Astrocyte of the hippocampus (primary cell): ENCODE measurements at regions not wholly inside any gene's neighbourhood (a gene's known extent, or its start where the extent isn't known, plus 50 kb on each side); places are given as distances from the start of the nearest gene placed in this dataset.
"Not testable (repeated sequence)": the region's sequence is repeated elsewhere in the genome, so short reads cannot be mapped to it uniquely, and the experiment has no call there.

Source experiments
- DNase-seq: peaks from one replicate; pipeline ENCODE4 v3.0.0; 2011; ENCODE audit warnings: low read depth, low spot score

DNA sequence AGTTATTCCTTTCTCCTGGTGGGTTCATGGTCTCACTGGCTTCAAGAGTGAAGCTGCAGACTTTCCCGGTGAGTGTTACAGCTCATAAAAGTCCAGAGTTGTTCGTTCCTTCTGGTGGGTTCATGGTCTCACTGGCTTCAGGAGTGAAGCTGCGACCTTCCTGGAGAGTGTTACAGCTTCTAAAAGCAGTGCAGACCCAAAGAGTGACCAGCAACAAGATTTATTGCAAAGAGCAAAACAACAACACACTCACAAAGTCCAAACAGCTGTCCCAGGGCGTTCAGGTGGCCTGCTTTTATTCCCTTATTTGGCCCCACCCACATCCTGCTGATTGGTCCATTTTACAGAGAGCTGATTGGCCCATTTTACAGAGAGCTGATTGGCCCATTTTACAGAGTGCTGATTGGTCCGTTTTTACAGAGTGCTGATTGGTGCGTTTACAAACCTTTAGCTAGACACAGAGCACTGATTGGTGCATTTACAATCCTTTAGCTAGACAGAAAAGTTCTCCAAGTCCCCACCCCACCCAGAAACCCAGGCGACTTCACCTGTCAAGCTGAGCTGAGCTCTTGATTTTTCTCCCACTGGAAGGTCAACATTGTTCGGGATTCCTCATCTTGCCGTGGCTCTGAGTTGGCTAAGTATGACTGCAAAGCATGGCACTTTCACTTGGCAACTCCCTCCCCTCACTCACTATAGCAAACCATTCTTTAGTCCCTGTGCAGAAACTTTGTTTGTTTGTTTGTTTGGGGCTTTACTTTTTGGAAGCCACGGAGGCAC is 87.3 kb upstream of the EEPD1 start:
- not testable (repeated sequence) for DNase-seq

DNA sequence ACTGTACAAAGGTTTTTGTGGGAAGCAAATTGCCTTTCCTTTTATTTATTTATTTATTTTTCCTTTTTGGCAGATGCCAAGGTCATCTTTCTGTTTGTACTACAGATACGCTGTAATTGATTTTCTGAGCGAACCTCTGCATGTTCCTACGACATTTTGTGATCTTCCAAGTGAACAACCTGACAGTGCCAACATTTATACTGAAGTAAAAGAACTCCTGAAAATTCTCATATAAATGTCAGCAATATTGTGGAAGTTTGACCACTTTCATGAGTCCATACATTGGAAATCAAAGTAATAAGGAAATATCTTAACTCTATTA is 86.8 kb upstream of the EEPD1 start:
- DNase-seq: no peak

DNA sequence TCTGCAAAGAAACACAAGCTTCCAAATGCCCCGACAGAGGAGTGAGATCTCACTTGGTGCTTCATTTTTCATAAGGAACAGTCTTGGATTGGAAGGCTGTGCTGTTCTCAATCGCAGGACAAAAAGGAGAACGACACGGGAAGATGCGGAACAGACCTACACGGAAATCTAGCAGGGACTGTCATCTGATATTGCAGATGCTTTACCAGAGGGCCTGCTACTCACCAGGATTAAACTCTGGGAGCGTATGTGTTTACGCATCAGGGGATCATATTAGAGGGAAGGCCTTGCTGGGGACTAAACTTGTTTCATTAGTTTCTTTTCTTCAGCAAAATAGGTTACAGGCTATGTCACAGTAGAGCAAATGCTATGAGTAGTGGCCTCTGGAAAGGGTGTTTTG is 82.8 kb upstream of the EEPD1 start:
- no peak for DNase-seq

DNA sequence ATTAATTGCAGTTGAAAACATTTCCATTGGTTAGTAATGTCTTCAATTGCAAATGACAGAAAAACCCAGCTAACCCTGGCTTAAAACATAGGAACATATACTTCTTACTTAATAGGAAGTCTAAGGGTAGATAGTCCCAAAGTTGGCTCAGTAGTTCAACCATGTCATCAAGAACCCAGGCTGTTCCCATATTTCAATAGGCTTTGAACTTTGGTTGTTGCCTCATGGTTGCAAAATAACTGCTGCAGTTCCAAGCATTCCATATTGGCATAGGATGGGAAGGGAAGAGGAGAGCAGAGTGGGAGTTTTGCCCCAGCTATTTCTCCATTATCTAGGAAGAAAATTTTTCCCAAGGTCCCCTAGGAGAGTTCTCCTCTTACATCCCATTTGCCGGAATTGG is 81.4 kb upstream of the EEPD1 start:
- DNase-seq: no peak

DNA sequence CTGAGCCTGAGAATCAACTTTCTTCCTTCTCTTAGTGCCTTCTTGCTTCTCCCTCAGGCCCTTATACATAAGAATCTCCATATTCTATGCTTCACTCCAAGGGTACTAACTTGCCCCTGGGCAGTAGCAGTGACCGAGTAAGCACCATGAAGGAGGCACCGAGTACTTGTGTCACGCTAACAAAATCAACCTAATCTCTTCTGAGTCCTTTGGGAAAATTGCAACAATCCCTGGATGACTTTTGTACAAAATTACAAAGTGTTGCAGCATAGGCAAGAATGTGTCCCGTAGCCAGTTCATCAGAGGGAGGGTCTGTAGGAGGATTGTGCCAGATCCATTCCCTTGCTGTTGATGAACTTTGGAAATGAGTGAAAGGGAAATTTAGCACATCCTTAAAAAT is 80.4 kb upstream of the EEPD1 start:
- DNase-seq: no peak

DNA sequence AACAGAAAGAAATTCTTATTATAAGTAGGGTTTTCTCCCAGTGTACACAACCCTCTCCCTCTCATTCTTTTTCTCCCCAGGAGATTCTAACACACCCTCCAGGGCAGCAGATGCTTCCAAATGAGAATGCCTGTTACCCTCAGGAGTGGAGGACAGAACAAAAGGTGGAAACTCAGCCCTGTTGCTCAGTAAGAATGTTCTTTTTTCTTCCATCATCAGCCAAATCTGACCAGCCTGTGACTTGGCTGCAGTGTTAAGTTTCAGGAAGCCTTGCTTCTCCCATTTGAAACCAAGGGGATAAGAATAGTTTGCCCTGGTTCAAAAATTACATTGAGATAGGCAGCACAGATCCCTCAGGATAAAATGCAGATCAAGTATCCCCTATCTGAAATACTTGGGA is 77.5 kb upstream of the EEPD1 start:
- peak; percentile 18 for DNase-seq

DNA sequence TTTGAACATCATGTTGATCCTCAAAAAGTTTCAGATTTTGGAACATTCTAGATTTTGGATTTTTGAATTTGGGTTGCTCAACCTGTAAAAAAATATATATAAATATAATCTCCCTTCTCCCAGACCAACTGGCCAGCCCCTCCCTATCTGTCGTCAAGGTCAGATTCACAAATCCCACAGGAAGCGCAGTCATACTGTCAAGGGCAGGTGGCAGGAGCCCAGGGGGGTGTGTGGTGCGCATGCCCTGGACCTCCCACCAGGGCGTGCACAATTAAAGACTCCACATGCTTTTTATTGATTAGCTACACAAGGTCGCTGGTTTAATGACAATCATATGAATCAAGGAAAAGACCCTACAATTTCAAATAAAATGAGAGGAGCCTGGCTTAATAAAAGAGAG is 77.0 kb upstream of the EEPD1 start:
- DNase-seq: no peak

- no peak for DNase-seq
These were observed 74.2 kb upstream of the EEPD1 start for GRCh38 chr7:36078816-36079360.

- peak; percentile 45 for DNase-seq
These were observed 73.5 kb upstream of the EEPD1 start for GRCh38 chr7:36079446-36080025.

DNA sequence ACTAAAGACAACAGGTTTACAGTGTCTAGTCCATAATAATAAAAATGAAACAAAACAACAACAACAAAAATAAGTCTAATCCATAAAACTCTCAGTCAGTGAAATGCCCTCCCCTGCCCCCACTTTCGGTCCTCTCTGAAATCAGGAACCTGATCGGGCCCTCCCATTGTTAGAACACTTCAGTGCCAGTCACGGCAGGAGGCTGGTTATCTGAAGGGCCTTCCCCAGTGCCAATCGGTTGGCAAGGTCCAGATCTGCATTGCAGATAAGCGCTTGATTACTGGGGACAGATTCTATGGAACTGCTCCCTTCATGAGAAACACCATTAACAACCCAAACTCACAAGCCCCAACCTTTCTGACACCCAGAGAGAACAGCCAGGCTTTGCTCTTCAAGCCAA is 72.2 kb upstream of the EEPD1 start:
- no peak for DNase-seq

- DNase-seq: no peak
These were observed 70.8 kb upstream of the EEPD1 start for GRCh38 chr7:36082216-36082615.

GRCh38 chr7:36082910-36083309 is 70.1 kb upstream of the EEPD1 start:
- no peak for DNase-seq

DNA sequence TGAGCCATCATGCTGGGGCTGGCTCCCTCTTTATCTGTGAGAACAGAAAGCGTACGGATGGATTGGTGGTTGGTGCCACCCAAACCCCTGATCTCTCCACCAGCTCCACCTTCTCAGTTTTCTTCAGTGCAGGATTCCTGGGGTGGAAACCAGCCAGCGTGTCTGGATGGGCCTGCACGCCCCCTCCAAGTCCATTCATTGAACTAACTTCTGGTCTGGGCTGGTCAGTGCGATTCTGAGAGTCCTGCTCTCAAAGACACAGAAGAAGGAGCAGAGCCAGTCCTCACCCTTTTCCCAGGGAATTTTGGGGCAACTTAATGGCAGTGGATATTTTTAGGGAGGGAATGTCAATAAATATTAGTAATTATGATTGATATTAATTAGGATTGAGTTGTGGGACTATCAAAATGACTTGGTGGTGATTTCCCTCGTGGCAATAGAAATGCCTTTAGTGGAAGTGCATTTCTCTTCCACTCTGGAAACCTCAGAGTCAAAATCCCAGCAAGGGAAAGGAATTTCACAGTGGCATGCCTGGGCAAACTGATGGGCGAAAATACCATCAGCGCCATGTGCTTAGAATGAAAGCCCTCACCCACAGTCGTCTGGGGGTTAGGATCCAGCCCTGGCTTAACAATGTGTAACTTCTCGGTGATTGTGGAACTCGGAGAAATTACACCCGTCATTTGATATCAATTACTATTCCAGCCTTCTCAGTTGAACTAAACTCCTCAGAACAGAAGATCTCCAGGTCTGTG is 69.3 kb upstream of the EEPD1 start:
- peak; percentile 12 for DNase-seq

GRCh38 chr7:36084485-36085091 is 68.5 kb upstream of the EEPD1 start:
- peak; percentile 65 for DNase-seq

- no peak for DNase-seq
These were observed 68.0 kb upstream of the EEPD1 start for GRCh38 chr7:36085096-36085495.

DNA sequence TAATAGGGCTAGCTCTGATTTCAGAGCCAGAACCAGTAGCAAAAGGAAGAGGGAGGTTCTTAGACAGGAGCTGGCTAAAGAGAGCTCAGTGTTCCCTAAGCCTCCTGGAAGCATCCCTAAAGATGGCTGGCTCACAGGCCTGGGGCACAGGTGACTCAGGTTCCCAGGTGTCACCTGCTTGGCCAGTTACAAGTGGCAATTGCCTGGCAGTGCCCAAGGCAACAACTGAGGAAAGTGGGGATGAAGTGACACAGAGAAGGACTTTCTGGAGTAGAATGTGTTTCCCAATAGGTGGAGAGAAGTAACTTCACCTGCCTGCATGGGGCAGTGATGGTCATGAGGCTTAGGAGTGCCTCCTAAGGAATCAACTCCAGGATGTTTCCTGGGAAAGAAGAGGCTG is 66.5 kb upstream of the EEPD1 start:
- DNase-seq: no peak

- no peak for DNase-seq
These were observed 64.5 kb upstream of the EEPD1 start for GRCh38 chr7:36088553-36088952.

- DNase-seq: no peak
These were observed 64.1 kb upstream of the EEPD1 start for GRCh38 chr7:36088966-36089365.

- DNase-seq: peak; percentile 44
These were observed 61.8 kb upstream of the EEPD1 start for GRCh38 chr7:36090976-36091873.

- DNase-seq: no peak
These were observed 61.2 kb upstream of the EEPD1 start for GRCh38 chr7:36091874-36092176.

DNA sequence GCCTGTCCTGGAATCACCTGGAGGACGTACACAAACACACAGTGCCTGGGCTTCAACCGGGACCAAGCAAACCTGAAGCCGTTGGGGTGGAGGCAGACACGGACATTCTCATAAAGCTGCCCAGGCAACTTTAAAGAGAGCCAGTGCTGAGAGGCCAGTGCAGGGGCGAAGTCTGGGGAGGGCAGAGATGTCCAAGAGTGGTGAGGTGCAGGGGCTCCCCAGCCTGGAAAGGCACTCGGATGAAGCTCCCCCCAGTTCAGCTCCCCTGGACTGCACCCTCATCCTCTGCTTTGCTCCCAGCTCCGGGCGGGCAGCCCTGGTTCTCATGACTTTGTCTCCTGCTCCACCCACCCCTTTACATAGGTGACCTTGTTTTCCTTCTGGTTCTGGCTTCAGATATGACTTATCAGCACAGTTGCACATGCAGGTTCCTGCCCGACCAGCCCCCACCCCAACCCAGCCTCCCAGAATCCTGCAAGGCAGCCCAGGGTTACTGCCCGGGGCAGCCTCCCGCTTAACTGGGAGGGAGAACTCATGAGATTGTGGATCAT is 60.8 kb upstream of the EEPD1 start:
- no peak for DNase-seq
